ENCODE measurements at regions not wholly inside any gene's neighbourhood (a gene's known extent, or its start where the extent isn't known, plus 50 kb on each side); places are given as distances from the start of the nearest gene placed in this dataset.
"Not testable (repeated sequence)": the region's sequence is repeated elsewhere in the genome, so short reads cannot be mapped to it uniquely, and the experiment has no call there.

- DNase-seq, result no peak
Observed at GRCh38 chr2:133985563-133985962, 268.3 kb upstream of the MGAT5 start.

DNA sequence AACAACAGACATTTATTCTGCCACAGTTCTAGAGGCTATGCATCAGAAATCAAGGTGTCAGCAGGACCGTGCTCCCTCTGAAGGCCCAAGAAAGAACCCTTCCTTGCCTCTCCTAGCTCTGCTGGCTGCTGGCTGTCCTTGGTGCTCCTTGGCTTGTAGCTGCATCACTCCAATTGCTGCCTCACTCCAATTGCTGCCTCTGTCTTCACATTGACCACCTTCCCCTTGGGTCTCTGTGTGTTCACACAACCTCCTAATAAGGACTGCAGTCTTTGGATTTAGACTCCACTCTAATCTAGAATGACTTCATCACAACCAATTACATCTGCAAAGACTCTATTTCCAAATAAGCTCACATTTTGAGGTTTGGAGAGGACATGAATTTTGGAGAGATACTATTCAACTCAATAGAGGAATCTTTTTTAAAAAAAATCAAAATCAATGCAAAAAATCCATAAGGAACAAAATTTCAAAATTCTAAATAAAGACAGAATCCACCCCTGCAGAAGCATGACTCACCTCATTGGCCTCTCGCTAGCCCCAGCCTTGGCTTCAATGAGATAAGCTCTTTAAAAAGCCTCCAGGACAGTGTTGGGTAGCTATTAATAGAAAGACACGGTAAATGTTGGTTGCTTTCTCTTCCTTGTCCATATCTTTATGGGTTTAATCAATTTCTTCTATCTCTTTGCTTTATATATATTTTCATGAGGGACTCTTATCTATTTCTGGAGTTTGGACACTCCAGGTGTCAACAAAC, 267.6 kb upstream of the MGAT5 start:
- no peak for DNase-seq

GRCh38 chr2:133986881-133987795, 266.7 kb upstream of the MGAT5 start:
- peak; percentile 31 for DNase-seq

DNA sequence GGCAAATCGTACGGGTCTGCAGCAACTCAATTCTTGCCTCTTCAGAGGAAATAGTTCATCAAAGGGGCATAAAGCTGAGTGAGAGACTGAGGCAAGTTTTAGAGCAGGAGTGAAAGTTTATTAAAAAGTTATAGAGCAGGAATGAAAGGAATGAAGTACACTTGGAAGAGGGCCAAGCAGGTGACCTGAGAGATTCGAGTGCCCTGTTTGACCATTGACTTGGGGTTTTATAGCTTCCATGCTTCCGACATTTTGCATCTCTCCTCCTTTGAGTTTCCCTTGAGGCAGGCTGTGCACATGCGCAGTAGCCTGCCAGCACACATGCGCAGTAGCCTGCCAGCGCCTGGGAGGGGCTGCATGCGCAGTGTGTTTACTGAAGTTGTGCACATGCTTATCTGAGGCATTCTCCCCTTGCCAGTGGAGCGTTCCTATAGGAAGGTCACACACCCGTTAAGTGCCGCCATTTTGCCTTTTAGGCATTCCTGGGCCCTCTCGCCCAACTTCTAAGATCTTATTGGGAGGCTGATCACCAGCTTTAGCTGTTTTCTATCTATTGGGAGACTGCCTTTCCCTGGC, 265.5 kb upstream of the MGAT5 start:
- no peak for DNase-seq

GRCh38 chr2:133991606-133992168, 262.2 kb upstream of the MGAT5 start:
- DNase-seq, result no peak

- DNase-seq, result no peak
Observed at GRCh38 chr2:133992454-133992853, 261.4 kb upstream of the MGAT5 start.

GRCh38 chr2:133993160-133993559, 260.7 kb upstream of the MGAT5 start:
- DNase-seq, result no peak

GRCh38 chr2:133998726-133999125, 255.1 kb upstream of the MGAT5 start:
- DNase-seq, result not testable (repeated sequence)

DNA sequence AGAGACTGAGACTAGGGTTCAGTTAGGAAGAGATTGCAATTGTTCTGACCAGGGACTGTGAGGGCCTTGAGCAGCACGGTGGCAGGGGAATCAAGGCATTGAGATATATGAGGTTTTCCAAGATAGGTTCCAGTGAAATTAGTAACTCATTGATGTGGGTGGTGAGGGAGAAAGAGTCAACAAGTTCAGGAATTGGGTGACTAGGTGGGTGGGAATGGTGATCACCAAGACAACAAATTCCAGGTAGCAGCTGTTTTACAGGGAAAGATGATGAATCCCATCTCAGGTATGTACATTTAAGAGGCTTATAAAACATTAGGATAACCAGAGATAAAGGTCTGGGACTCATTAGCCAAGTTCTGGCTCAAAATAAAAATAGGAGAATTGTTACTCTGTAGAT, 251.5 kb upstream of the MGAT5 start:
- DNase-seq, result no peak

DNA sequence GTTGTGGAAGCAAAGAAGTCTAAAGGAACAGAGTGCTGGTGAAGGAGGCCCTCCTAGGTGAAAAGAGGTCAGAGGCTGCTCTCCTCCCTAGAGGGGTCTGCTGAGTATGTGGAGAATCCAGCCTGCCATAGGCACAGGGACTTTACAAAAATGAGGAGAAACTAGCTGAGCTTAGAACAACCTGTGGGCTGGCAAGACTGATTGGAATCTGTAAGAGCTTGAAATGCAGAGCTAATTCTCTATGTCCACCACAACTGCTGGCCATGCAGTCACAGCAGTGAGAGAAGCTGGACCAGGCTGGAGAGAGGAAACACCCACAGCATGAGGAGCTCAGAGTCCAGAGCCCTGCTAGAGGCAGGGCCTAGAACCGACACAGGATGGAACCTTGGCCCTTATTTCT, 251.0 kb upstream of the MGAT5 start:
- DNase-seq, result no peak

DNA sequence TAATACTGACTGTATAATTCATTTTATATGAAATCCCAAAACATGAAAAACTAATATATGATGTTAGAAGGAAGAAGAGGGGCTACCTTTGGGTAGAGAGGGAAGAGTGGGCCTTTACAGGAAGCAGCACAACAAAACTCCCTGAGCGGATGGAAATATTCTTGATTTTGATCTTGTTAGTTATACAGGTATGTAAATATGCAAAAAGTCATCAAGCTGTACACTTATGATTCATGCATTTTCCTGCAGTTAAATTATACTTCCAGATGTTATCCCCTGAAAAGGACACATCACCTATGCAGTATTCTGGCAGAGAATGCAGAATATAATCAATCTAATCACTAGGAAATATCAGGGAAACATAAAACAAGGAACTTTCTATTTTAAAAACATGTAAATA, 249.4 kb upstream of the MGAT5 start:
- no peak for DNase-seq

DNA sequence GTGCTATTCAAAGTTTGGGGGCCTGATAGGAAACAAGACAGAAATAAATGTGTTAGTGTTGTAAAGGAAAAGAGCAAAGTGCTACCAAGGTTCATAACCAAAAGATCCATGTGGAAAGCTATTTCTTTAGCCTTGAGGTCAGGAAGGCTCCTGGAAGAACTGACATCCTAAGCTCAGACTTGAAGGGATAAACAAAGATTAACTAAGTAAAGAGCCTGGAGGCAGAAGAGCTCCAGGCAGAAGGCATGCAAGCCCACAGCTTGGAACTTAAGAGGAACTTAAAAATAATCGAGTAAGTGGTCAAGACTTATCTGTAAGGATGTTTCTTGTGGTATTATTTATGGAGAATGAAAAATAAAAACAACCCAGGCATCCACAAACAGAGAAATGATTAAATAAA, 245.0 kb upstream of the MGAT5 start:
- no peak for DNase-seq

DNA sequence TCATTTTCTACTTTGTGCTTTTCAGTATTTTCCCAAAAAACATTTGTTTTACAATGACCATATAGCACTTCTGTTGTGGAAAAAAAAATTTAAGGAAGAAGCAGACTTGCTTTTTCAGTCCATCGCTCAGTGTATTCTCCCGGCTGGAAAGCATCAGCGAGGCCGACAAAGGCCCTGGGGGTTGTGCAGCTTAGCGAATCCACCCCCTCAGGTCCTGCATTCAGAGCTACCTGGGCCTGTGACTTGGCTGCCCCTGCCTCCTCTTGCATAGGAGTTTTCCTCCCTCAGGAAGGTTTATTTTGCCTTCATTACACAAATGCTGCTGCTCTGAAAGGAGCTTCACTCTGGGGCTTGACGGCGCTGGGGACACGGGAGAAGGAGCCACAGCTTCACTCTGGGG, 244.4 kb upstream of the MGAT5 start:
- DNase-seq, result no peak

- not testable (repeated sequence) for DNase-seq
Observed at GRCh38 chr2:134009906-134010305, 244.0 kb upstream of the MGAT5 start.

GRCh38 chr2:134011936-134012586, 241.8 kb upstream of the MGAT5 start:
- DNase-seq, result no peak

DNA sequence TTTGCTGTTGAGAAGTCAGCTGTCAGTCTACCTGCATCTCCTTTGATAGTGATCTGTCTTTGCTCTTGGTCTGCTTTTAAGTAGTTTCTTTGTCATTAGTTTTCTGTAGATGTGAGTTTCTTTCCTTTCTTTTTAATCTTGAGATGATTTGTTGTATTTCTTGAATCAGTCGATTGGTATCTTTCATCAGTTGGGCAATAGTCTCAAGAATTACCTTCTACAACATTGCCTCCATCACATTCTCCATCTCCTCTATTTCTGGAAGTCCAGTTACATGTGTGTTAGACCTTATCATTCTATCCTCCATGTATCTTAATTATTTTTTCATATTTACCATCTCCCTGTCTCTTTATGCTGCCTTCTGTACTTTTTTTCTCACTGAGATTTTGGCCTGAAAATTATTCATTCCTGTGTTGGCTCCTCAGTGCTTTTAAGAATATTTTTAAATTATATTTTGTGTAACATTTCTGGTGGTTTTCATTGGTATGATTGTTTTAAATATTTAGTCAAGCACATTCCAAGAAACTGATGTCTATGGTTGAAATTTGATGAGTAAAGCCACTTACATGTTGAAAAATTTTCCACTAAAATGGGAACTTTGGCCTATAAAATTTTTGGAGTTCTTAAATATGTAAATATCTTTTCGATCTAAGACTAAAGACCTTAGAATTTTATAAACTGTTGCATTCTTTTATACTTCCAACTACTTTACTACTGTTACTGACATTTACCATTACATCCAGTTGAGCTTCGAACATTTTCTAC, 239.5 kb upstream of the MGAT5 start:
- DNase-seq, result no peak

GRCh38 chr2:134019871-134020270, 234.0 kb upstream of the MGAT5 start:
- no peak for DNase-seq

DNA sequence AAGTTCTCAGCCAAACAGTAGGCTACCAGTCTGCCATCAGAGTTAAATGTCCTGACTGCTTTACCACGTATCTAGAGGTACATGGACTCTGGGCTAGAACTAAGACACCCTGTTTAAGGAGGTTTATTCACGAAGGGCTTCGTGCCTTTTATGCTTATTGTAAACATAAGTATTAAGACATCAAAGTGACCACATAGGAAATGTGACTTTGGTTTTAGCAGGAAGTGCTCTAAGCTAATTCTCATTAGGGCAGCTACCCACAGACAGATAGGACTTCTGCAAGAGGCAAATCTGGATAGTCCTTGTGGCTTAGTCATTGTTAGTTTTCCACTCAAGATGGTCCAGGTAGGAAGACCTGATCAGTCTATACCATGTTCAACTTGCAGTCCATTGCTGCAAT, 233.3 kb upstream of the MGAT5 start:
- no peak for DNase-seq

DNA sequence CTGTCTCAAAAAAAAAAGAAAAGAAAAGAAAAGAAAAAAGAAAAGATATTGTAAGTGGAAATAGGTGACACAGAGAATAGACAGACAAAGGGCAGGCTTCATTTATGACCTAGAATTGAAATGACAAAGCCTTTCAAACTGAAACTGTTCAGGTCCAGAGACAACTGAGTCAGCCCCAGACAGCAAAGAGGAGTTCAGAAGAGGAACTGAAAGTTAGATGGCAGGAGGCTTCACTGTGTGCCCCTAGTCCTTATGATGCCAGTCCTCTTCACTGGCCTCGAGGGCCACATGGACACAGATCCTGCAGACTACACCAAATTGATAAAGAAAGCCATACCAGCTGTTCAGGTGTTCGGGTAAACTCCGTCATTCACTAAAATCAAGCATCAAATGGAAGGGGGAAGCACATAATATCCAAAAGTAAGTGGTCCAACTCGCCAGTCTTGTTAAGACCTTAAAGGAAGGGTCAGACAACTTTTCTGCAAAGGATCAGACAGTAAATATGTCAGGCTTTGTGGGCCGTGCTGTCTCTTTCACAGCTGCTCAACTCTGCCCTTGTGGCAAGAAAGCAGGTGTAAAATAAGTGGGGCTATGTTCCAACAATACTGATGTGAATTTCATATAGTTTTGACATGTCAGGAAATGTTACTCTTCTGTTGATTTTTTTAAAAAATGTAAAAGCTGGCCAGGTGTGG, 231.9 kb upstream of the MGAT5 start:
- no peak for DNase-seq

DNA sequence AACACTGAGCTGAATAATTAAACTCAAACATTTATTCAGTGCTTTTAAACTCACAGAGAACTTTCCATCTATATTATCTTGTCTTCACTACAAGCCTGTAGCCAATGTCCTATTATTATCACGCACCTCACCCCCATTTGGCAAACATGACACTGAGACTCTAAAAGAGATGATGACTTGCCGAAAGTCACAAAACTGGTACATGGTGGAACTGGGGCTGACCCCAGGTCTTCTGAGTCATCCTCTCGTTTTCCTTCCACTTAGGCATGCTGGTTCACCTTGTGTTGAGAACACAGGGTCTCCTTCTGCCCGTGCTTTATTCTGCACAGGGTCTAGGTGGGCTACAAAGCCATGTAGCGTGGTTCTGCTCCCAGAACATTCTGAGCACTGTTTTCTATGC, 230.0 kb upstream of the MGAT5 start:
- no peak for DNase-seq

GRCh38 chr2:134027980-134028379, 225.9 kb upstream of the MGAT5 start:
- no peak for DNase-seq

DNA sequence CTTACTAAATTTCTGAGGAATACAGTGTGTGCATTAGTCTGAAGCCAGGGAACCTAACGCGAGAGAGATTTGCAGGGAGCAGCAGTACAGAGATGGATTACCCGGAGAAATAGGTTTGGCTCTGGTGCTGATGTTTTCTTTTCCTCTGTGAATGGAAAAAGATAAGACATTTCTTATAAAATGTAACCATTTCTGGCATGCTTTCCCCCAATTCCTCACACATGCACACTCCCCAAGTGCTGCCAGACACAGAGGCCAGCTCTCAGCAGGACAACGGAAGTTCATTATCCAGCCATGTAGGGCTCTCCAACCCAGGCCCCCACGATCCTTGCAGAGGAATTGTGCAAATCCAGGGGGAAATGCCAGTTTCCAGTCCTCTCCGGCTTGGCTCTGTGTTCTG, 224.5 kb upstream of the MGAT5 start:
- DNase-seq, result no peak

Data from NCI-H345 (cell line).